Common myeloid progenitor, CD34-positive (primary cell): ENCODE measurements at regions not wholly inside any gene's neighbourhood (a gene's known extent, or its start where the extent isn't known, plus 50 kb on each side); places are given as distances from the start of the nearest gene placed in this dataset.
"Not testable (repeated sequence)": the region's sequence is repeated elsewhere in the genome, so short reads cannot be mapped to it uniquely, and the experiment has no call there.

Experiments used
- CTCF ChIA-PET: fragments of 350-600 bp; sonication (Branson Sonifier 250); formaldehyde crosslinking; loops from one replicate; lab custom pipeline; 2021; ENCODE audit warnings: antibody characterized with exemption; lab: Charles Lee
- POLR2A ChIA-PET: fragments of 350-600 bp; sonication (Branson Sonifier 250); formaldehyde crosslinking; loops from one replicate; lab custom pipeline; 2021; ENCODE audit warnings: antibody characterized with exemption; lab: Charles Lee
- DNase-seq, 3 donors: peaks; one replicate each; pipeline versions ENCODE4 v3.0.0 to v3.0.0-alpha.2; 2013
- H3K27ac ChIP-seq, 2 experiments: 1 replicate in 1 of 2; 2 replicates in 1 of 2; pipeline ENCODE4 v1.7.0; 2013; ENCODE audit warnings: inconsistent platforms in 2 of 2, low read length in 2 of 2, mild to moderate bottlenecking in 2 of 2, low read depth in 1 of 2, moderate library complexity in 1 of 2; ENCODE audit not compliant: severe bottlenecking in 2 of 2, insufficient read depth in 1 of 2, poor library complexity in 1 of 2
- H3K27me3 ChIP-seq, 5 experiments: replicated peaks in 2 of 5; 1 replicate in 3 of 5; 2 replicates in 2 of 5; pipeline versions ENCODE4 v1.6.1 to v1.7.0; 2013; ENCODE audit warnings: low read length in 4 of 5, mild to moderate bottlenecking in 2 of 5, moderate library complexity in 2 of 5, inconsistent platforms in 1 of 5; ENCODE audit not compliant: insufficient read depth in 5 of 5, control insufficient read depth in 4 of 5
- H3K36me3 ChIP-seq, 4 experiments: 1 replicate in 2 of 4; 2 replicates in 2 of 4; pipeline versions ENCODE4 v1.6.1 to v1.7.0; 2013; ENCODE audit warnings: low read length in 3 of 4, control low read depth in 1 of 4, mild to moderate bottlenecking in 1 of 4; ENCODE audit not compliant: control insufficient read depth in 4 of 4, insufficient read depth in 4 of 4
- H3K4me1 ChIP-seq, 4 experiments: 1 replicate in 3 of 4; 2 replicates in 1 of 4; pipeline versions ENCODE4 v1.6.1 to v1.7.1; 2013; ENCODE audit warnings: low read length in 3 of 4, mild to moderate bottlenecking in 3 of 4, control low read depth in 1 of 4, inconsistent platforms in 1 of 4, moderate library complexity in 1 of 4; ENCODE audit not compliant: control insufficient read depth in 4 of 4, insufficient read depth in 4 of 4; ENCODE audit errors: control extremely low read depth in 1 of 4
- H3K4me3 ChIP-seq, 7 experiments: 1 replicate in 4 of 7; 2 replicates in 3 of 7; pipeline versions ENCODE4 v1.5.1 to v1.7.0; 2013; ENCODE audit warnings: mild to moderate bottlenecking in 7 of 7, low read length in 6 of 7, moderate library complexity in 6 of 7, inconsistent platforms in 2 of 7, low read depth in 2 of 7, control low read depth in 1 of 7; ENCODE audit not compliant: insufficient read depth in 4 of 7, control insufficient read depth in 1 of 7; ENCODE audit errors: extremely low read depth in 1 of 7
- H3K9me3 ChIP-seq, 5 experiments: 1 replicate in 4 of 5; 2 replicates in 1 of 5; pipeline versions ENCODE4 v1.6.1 to v1.7.1; 2013; ENCODE audit warnings: low read length in 4 of 5, mild to moderate bottlenecking in 2 of 5, inconsistent platforms in 1 of 5, low read depth in 1 of 5, moderate library complexity in 1 of 5; ENCODE audit not compliant: control insufficient read depth in 4 of 5, insufficient read depth in 2 of 5; ENCODE audit errors: control extremely low read depth in 1 of 5
- WGBS: methylation state at CpG from one replicate; pipeline ENCODE4 v1.1.5; 2013; ENCODE audit not compliant: insufficient coverage; 5-methylcytosine and 5-hydroxymethylcytosine counted together

DNA sequence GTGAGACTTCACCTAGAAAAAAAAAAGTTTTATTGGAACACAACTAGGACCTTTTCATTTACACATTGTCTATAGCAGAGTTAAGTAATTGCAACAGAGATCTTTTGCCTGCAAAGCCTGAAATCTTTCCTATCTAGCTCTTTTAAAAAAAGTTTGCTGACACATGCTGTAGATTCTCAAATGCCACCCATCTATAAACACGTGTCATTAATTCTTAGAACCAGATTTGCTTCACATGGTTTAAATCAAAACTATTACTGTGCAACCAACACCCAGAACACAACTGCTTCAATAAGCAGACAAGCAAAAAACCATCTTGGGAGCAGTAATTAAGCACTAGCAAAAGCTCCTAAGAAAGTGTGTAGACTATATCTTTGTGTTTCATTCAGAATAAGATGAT is 55.0 kb downstream of the OXSM start:
- CTCF ChIA-PET: interaction anchor here (1.0 to 3.0 kb wide), 3 partner anchors 10 to 868 kb away, joined by 3 to 15 read pairs (median 3); no protein-coding TSS in a partner anchor
- Histone ChIP-seq H3K36me3 (no peaks in the 10 kb centered on the region), H3K27ac (no peak overlapping the region), H3K9me3 (no peaks in the 10 kb centered on the region), H3K4me3 (no peak overlapping the region), H3K4me1 (no peaks in the 10 kb centered on the region), H3K27me3 (no peaks in the 10 kb centered on the region)
- WGBS: 71% methylated on average over 1 of the region's 1 CpG
- POLR2A ChIA-PET: no interaction called here
- DNase-seq: no peak

DNA sequence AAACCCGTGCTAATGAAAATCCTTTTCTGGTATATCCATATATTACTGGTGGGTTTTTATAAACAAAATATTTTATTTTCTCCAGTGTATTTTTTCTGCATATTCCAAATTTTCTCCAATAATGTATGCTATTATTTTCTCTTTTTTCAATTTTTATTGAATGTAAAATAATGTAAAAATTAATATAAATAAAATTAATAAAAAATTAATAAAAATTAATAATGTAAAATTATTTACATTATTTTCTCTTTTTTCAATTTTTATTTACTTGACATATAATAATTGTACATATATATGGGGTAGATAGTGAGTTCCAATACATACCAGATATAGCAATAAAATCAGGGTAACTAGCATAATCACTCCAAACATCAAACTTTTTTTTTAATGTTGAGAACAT is 56.4 kb downstream of the OXSM start:
- ChIA-PET POLR2A (no interaction called here), CTCF (interaction anchor here (1.2 to 3.0 kb wide), 4 partner anchors 8 to 20 kb away, joined by 3 to 15 read pairs (median 6); no protein-coding TSS in a partner anchor)
- no peaks in the 10 kb centered on the region for H3K9me3 ChIP-seq
- no CpG with 5 or more reads among the region's 1 CpG for WGBS
- H3K4me3 ChIP-seq: no peak overlapping the region
- no peak for DNase-seq
- H3K36me3 ChIP-seq: no peaks in the 10 kb centered on the region
- no peaks in the 10 kb centered on the region for H3K4me1 ChIP-seq
- no peak overlapping the region for H3K27ac ChIP-seq
- H3K27me3 ChIP-seq: no peaks in the 10 kb centered on the region

DNA sequence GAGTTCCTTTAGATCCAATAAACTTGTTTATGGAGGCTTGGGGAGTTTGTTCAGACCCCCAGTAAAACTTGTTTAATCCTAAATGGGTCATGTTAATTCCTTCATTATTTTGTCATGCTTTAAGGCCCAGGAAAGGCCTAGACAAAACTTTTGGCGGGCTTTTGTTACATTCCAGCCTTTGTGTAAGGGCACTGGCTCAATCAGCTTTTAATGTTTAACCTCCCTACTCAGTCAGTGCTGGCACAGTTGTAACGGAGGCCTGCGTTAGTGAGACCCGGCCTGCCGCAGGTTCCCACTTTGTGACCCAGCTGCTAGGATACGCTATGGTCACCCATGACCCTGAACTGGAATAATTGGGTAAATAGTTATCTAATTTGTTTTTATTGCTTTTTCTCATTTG is 59.2 kb downstream of the OXSM start:
- 92% methylated on average over 1 of the region's 6 CpGs for WGBS
- DNase-seq: no peak
- Histone ChIP-seq H3K4me3 (no peak overlapping the region), H3K36me3 (no peaks in the 10 kb centered on the region), H3K27me3 (no peaks in the 10 kb centered on the region), H3K9me3 (no peaks in the 10 kb centered on the region), H3K27ac (no peak overlapping the region), H3K4me1 (no peaks in the 10 kb centered on the region)
- ChIA-PET POLR2A (no interaction called here), CTCF (no interaction called here)

DNA sequence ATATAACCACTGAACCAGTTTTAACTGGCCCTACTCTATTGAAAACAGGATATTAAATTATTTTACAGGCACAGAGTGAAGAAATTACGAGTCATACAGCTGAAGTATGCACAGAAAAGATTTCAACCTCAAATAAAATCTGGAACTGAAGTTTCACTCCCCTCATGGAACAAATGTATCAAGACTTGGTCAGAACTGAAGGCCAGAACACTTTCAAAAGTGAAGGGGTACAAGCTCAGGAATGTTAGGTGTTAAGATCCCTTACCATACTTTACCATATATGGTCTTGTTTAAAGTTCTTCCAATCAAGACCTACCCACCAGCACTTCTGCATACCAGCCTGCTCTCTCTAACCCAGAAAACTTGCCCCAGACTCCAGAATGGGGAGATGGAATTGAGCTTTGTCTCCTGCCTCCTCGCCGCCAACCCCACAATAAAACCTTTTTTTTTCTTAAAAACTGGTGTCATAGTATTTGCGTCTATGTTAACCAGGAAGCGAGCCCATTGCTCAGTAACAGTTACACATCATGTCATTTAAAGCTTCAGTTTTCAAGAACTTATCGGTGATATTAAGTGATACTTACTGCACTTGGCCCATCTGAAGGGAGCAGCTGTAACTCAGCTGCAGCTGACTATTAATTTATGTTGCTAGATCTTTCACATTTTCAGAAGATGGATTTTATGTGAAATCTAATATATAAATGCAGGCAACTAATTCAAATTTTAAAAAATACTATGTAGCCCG is 59.9 kb downstream of the OXSM start:
- Histone ChIP-seq H3K36me3 (no peaks in the 10 kb centered on the region), H3K9me3 (no peaks in the 10 kb centered on the region), H3K27me3 (no peaks in the 10 kb centered on the region), H3K27ac (no peak overlapping the region), H3K4me1 (no peaks in the 10 kb centered on the region), H3K4me3 (no peak overlapping the region)
- POLR2A ChIA-PET: interaction anchor here (0.5 kb wide), 1 partner anchor 1965 kb away, joined by 3 read pairs; no protein-coding TSS in a partner anchor
- DNase-seq: no peak
- WGBS: 100% methylated on average over 6 of the region's 7 CpGs
- CTCF ChIA-PET: interaction anchor here (0.9 to 1.4 kb wide), 2 partner anchors 18 to 19 kb away, joined by 4 to 5 read pairs; no protein-coding TSS in a partner anchor

DNA sequence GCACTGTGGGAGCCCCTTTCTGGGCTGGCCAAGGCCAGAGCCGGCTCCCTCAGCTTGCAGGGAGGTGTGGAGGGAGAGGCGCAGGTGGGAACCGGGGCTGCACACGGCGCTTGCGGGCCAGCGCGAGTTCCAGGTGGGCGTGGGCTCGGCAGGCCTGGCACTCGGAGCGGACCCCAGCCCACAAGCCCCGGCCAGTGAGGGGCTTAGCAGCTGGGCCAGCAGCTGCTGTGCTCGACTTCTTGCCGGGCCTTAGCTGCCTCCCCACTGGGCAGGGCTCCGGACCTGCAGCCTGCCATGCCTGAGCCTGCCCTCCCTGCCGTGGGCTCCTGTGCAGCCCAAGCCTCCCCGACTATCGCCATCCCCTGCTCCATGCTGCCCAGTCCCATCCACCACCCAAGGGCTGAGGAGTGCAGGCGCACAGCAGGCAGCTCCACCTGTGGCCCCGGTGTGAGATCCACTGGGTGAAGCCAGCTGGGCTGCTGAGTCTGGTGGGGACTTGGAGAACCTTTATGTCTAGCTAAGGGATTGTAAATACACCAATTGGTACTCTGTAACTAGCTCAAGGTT is 61.9 kb downstream of the OXSM start:
- POLR2A ChIA-PET, H3K4me3 ChIP-seq, DNase-seq, H3K9me3 ChIP-seq, H3K27me3 ChIP-seq, H3K27ac ChIP-seq, H3K4me1 ChIP-seq, H3K36me3 ChIP-seq: not testable (repeated sequence)
- 98% methylated on average over 18 of the region's 21 CpGs for WGBS
- CTCF ChIA-PET: interaction anchor here (1.3 to 6.7 kb wide), 2 partner anchors 14 to 203 kb away, joined by 3 to 76 read pairs; no protein-coding TSS in a partner anchor

DNA sequence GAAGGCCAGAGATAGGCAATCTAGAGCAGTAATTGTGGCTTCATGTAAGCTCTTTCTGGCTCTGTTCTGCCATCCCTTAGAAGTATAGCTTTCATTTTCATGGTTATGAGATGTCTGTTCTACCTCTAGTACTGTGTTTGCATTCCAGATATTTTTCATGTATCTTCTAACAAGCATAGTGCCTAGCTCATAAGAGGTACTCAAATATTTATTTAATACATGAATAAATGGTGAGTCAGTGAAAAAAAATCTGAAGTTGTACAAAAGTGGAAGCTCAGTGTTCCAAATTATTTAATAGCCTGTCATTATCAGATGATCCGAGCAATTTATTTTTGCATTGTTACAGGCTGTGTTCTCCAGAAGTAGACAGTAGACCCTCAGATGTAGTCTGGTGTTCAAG is 64.3 kb downstream of the OXSM start:
- H3K4me1 ChIP-seq: no peaks in the 10 kb centered on the region
- H3K27ac ChIP-seq: no peak overlapping the region
- 100% methylated on average over 1 of the region's 1 CpG for WGBS
- no peak overlapping the region for H3K4me3 ChIP-seq
- H3K36me3 ChIP-seq: no peaks in the 10 kb centered on the region
- no peak for DNase-seq
- CTCF ChIA-PET: interaction anchor here (0.7 to 6.7 kb wide), 7 partner anchors 9 to 206 kb away, joined by 3 to 76 read pairs (median 4); no protein-coding TSS in a partner anchor
- H3K27me3 ChIP-seq: no peaks in the 10 kb centered on the region
- POLR2A ChIA-PET: no interaction called here
- no peaks in the 10 kb centered on the region for H3K9me3 ChIP-seq

DNA sequence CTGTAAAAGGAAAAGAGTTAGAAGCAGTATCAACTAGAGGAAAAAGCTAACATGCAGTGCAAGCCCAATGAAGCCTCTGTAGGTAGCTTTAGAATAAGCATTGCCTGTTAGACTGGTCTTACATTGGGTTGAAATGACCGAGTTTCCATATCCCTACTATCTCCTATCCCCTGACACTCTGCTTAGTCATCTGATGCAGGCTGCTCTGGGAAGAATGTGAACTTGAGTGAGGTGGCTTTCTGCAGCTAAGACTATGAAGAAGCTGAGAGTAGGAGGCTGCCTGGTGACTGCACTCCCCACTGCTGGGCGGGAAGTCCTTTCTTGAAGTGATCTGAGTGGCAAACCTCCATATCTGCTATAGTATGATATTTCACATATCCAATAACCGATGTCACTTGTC is 64.7 kb downstream of the OXSM start:
- Histone ChIP-seq H3K27me3 (no peaks in the 10 kb centered on the region), H3K36me3 (no peaks in the 10 kb centered on the region), H3K4me1 (no peaks in the 10 kb centered on the region), H3K9me3 (no peaks in the 10 kb centered on the region), H3K27ac (no peak overlapping the region), H3K4me3 (no peak overlapping the region)
- ChIA-PET CTCF (interaction anchor here (0.6 to 6.7 kb wide), 9 partner anchors 10 to 945 kb away, joined by 3 to 76 read pairs (median 4); no protein-coding TSS in a partner anchor), POLR2A (no interaction called here)
- WGBS: no CpG with 5 or more reads among the region's 3 CpGs
- DNase-seq: no peak
